ENCODE measurements at regions not wholly inside any gene's neighbourhood (a gene's known extent, or its start where the extent isn't known, plus 50 kb on each side); places are given as distances from the start of the nearest gene placed in this dataset.
"Not testable (repeated sequence)": the region's sequence is repeated elsewhere in the genome, so short reads cannot be mapped to it uniquely, and the experiment has no call there.

GRCh38 chr22:49694462-49695260 lies 133.0 kb downstream of the BRD1 start:
- DNase-seq = no peak

- no peak for DNase-seq
Measured at GRCh38 chr22:49693848-49694247, 133.8 kb downstream of the BRD1 start.

GRCh38 chr22:49693416-49693815 lies 134.3 kb downstream of the BRD1 start:
- no peak for DNase-seq

GRCh38 chr22:49692499-49693225 lies 135.0 kb downstream of the BRD1 start:
- no peak for DNase-seq

- DNase-seq = no peak
Measured at GRCh38 chr22:49691256-49691655, 136.4 kb downstream of the BRD1 start.

GRCh38 chr22:49690454-49690853 lies 137.2 kb downstream of the BRD1 start:
- DNase-seq = no peak

GRCh38 chr22:49689858-49690257 lies 137.8 kb downstream of the BRD1 start:
- DNase-seq = no peak

- DNase-seq = no peak
Measured at GRCh38 chr22:49689255-49689770, 138.4 kb downstream of the BRD1 start.

- DNase-seq = no peak
Measured at GRCh38 chr22:49688516-49689254, 139.0 kb downstream of the BRD1 start.

GRCh38 chr22:49687786-49688515 lies 139.7 kb downstream of the BRD1 start:
- DNase-seq = no peak

- no peak for DNase-seq
Measured at GRCh38 chr22:49687333-49687732, 140.3 kb downstream of the BRD1 start.

GRCh38 chr22:49686495-49687219 lies 141.0 kb downstream of the BRD1 start:
- DNase-seq = no peak

- DNase-seq = no peak
Measured at GRCh38 chr22:49685686-49686085, 142.0 kb downstream of the BRD1 start.

GRCh38 chr22:49685116-49685515 lies 142.6 kb downstream of the BRD1 start:
- no peak for DNase-seq

GRCh38 chr22:49683032-49683431 lies 144.6 kb downstream of the BRD1 start:
- DNase-seq = no peak

GRCh38 chr22:49680819-49681218 lies 146.9 kb downstream of the BRD1 start:
- DNase-seq = not testable (repeated sequence)

GRCh38 chr22:49678842-49679170 lies 148.9 kb downstream of the BRD1 start:
- DNase-seq = no peak

- no peak for DNase-seq
Measured at GRCh38 chr22:49678137-49678841, 149.4 kb downstream of the BRD1 start.

GRCh38 chr22:49677495-49677889 lies 150.2 kb downstream of the BRD1 start:
- DNase-seq = no peak

GRCh38 chr22:49676783-49677494 lies 150.7 kb downstream of the BRD1 start:
- DNase-seq = no peak

GRCh38 chr22:49676230-49676629 lies 151.4 kb downstream of the BRD1 start:
- DNase-seq = no peak
